ENCODE measurements at regions not wholly inside any gene's neighbourhood (a gene's known extent, or its start where the extent isn't known, plus 50 kb on each side); places are given as distances from the start of the nearest gene placed in this dataset.
A peak's percentile ranks its signal among the peaks of the same experiment; 100 is the strongest.

DNA sequence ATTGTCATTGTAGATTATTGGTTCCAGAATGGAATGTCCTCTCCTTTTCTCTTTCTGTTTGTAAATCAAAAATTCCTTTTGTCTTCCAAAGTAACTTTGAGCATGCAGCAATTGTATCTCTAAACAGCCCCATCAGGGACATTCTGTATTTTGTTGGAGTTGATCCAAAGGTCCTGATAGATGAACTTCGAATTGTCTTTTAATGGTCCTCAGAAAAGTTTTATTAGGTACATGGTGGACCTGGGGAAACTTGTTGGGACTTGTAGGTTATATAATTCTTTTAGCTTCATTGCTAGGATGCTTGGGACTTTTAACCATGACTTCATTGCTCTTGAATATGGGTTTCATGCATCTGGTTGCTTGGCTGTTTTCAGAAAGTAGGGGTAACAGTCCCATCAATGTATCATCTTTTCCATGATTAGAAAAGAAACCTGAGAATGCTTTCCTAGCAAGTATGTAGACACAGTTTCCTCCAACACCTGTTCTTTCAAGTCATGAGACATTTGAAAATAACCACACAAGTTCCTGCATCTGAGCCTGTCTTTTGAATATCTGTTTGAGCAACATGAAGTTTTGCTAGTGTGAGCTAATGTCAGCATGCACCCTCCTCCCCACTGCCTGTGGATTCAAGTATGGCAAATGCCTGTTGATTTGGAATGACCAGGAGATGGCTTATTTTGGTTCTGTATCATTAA, 413.1 kb downstream of the KCNRG start:
- TF ChIP-seq POLR2A (IDR thresholded peaks at IDR 0.05) = no peak
- TF ChIP-seq, protein P1, sequence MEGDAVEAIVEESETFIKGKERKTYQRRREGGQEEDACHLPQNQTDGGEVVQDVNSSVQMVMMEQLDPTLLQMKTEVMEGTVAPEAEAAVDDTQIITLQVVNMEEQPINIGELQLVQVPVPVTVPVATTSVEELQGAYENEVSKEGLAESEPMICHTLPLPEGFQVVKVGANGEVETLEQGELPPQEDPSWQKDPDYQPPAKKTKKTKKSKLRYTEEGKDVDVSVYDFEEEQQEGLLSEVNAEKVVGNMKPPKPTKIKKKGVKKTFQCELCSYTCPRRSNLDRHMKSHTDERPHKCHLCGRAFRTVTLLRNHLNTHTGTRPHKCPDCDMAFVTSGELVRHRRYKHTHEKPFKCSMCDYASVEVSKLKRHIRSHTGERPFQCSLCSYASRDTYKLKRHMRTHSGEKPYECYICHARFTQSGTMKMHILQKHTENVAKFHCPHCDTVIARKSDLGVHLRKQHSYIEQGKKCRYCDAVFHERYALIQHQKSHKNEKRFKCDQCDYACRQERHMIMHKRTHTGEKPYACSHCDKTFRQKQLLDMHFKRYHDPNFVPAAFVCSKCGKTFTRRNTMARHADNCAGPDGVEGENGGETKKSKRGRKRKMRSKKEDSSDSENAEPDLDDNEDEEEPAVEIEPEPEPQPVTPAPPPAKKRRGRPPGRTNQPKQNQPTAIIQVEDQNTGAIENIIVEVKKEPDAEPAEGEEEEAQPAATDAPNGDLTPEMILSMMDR (IDR thresholded peaks at IDR 0.05) = no peak
- peak; percentile 70 for TF ChIP-seq POLR2AphosphoS5 (IDR thresholded peaks at IDR 0.05)

Measured in prostate gland (tissue), 2 donors.